ENCODE measurements at regions not wholly inside any gene's neighbourhood (a gene's known extent, or its start where the extent isn't known, plus 50 kb on each side); places are given as distances from the start of the nearest gene placed in this dataset.

- no peak overlapping the region for H3K4me3 ChIP-seq (ENCODE audit: low read depth in 2 of 2, low read length in 2 of 2)
- H3K36me3 ChIP-seq (ENCODE audit: control insufficient read depth, insufficient read depth, low read length) = no peaks in the 10 kb centered on the region
- no peak overlapping the region for H3K27ac ChIP-seq (ENCODE audit: low read length)
- DNase-seq (ENCODE audit: low read depth, low spot score) = no peak
- ChIA-PET POLR2A (no interaction called here), CTCF (no interaction called here)
- no peaks in the 10 kb centered on the region for H3K27me3 ChIP-seq (ENCODE audit: control insufficient read depth, insufficient read depth, low read length)
- no peaks in the 10 kb centered on the region for H3K4me1 ChIP-seq (ENCODE audit: control insufficient read depth, insufficient read depth, low read length)
- intact Hi-C loops (cut with micrococcal nuclease; ENCODE audit: unreplicated experiment) = no loop called here
- in situ Hi-C loops (cut with HindIII; ENCODE audit: low pct_unique_long_range_greater_than_20kb, low sequenced_read_pairs) = no loop called here
- no peak for ATAC-seq
- no peaks in the 10 kb centered on the region for H3K9me3 ChIP-seq (ENCODE audit: control insufficient read depth, insufficient read depth, low read depth, low read length)
- TF ChIP-seq TCF7L2 (IDR thresholded peaks at IDR 0.05; ENCODE audit: low read depth, low read length) (no peak), SIN3A (IDR thresholded peaks at IDR 0.05; ENCODE audit: borderline replicate concordance, insufficient read depth, low read depth, low read length) (no peak), CTCF (IDR thresholded peaks at IDR 0.05) (no peak), POLR2AphosphoS5 (IDR thresholded peaks at IDR 0.05; ENCODE audit: low read depth, low read length) (no peak), REST (IDR thresholded peaks at IDR 0.05; ENCODE audit: insufficient read depth in 1 of 2, low read depth in 2 of 2, low read length in 1 of 2) (no peak)
- no TSS peak for BruUV-seq (replicated peaks)
Measured at GRCh38 chr4:18627447-18628005, 606.0 kb upstream of the LCORL start.

- ChIA-PET POLR2A (no interaction called here), CTCF (no interaction called here)
- no peak for ATAC-seq
- H3K27ac ChIP-seq (ENCODE audit: low read length) = no peak overlapping the region
- no peak for DNase-seq (ENCODE audit: low read depth, low spot score)
- no peaks in the 10 kb centered on the region for H3K4me1 ChIP-seq (ENCODE audit: control insufficient read depth, insufficient read depth, low read length)
- intact Hi-C loops (cut with micrococcal nuclease; ENCODE audit: unreplicated experiment) (no loop called here), in situ Hi-C loops (cut with HindIII; ENCODE audit: low pct_unique_long_range_greater_than_20kb, low sequenced_read_pairs) (no loop called here)
- H3K27me3 ChIP-seq (ENCODE audit: control insufficient read depth, insufficient read depth, low read length) = no peaks in the 10 kb centered on the region
- no peak for TF ChIP-seq CTCF (IDR thresholded peaks at IDR 0.05)
- TF ChIP-seq REST (IDR thresholded peaks at IDR 0.05; ENCODE audit: insufficient read depth in 1 of 2, low read depth in 2 of 2, low read length in 1 of 2) = no peak
- no peak for TF ChIP-seq SIN3A (IDR thresholded peaks at IDR 0.05; ENCODE audit: borderline replicate concordance, insufficient read depth, low read depth, low read length)
- TF ChIP-seq TCF7L2 (IDR thresholded peaks at IDR 0.05; ENCODE audit: low read depth, low read length) = no peak
- no peak for TF ChIP-seq POLR2AphosphoS5 (IDR thresholded peaks at IDR 0.05; ENCODE audit: low read depth, low read length)
- H3K9me3 ChIP-seq (ENCODE audit: control insufficient read depth, insufficient read depth, low read depth, low read length) = no peaks in the 10 kb centered on the region
- BruUV-seq (replicated peaks) = no TSS peak
- no peak overlapping the region for H3K4me3 ChIP-seq (ENCODE audit: low read depth in 2 of 2, low read length in 2 of 2)
- H3K36me3 ChIP-seq (ENCODE audit: control insufficient read depth, insufficient read depth, low read length) = no peaks in the 10 kb centered on the region
Measured at GRCh38 chr4:18626996-18627395, 605.4 kb upstream of the LCORL start.

Data from Panc1 (cell line).